NCI-H748 (cell line): ENCODE measurements at regions not wholly inside any gene's neighbourhood (a gene's known extent, or its start where the extent isn't known, plus 50 kb on each side); places are given as distances from the start of the nearest gene placed in this dataset.

Source experiments
- DNase-seq: peaks from one replicate; lab custom pipeline; 2025; ENCODE audit not compliant: unreplicated experiment; lab: John Stamatoyannopoulos, UW

GRCh38 chr2:65802298-65802942 lies 370.0 kb upstream of the SPRED2 start:
- DNase-seq = no peak

DNA sequence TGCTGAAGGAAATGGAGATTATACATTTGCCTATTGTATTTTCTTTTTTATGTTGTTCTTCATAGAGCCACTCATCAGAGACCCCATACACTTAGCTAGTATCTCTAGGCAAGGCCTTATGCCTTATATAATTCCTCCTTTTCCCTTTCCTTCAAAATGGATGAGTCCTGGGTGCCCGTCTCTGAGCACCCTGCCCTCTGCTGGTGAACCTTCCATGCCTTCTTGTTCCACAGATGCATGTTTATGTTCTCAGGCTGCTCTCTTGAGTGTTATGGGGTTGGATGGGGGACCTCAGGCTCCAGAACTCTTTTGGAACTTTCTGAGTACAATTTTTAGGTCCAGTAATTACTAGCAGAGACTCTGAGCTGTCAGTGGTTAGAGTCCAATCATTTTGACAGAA lies 368.6 kb upstream of the SPRED2 start:
- peak; percentile 1 for DNase-seq

DNA sequence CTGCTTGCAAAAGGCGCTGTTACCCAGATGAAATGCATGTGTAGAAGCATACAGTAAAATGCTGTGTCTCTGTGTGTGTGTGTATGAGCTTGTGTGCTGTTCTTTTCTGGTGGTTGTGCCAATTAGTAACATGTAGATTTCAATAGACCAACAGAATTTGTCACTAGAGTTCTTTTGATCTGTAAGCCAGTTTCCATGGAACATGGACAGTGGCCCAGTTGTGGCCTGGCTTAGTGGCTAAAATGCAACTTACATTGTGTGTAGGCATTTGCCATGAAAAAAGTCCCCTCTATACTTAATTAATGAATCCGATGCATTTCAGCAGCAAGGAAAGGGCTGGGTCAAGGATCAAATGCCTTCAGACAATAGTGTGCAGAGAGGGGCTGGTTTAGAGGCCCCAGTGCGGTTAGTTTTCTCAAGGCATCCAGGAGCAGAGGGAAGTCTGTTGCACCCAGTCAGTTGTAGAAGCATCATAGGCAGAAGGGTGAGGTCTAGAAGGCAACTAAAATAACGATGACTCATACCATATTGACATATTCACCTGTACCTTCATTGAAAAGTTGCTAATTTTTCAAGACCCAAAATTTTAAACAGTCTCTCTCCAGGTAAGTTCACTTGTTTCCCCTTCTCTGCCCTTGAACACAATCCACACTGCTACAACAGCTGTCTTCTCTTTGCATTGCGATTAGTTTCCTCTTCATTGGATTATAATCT lies 366.9 kb upstream of the SPRED2 start:
- no peak for DNase-seq

DNA sequence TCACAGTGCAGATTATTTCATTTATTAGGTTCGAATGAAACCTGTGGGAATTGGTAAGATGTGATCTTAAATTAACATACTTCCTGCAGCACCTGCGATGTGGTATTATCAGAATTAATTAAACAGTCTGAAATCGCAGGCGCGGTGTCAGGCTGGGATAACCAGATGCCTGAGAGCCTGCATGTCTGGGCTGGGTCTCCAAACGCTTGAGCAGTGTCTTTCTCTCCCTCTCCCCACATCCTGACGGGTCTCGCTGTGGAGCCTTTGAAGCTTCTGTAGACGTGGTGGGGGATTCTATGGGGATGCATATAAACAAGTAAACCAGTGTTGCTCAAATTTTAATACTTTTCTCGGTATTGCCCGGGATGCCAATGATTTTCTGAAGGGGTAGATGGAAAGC lies 366.2 kb upstream of the SPRED2 start:
- no peak for DNase-seq

DNA sequence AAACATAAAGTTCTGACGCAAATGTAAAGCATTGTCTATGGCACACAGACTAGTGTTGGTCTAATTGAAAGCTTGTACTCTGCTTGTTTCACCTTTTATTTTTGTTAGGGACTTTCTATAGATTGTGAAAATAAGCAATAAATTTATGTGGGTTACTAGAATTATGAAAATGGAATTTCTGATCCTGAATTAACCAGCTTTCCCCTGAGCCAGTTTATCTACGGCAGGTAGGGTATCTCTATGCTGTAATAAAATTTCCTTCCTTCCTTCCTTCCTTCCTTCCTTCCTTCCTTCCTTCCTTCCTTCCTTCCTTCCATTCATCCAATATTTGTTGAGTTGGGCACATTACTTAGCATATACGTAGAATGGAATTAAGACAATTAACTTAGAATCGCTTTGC lies 362.6 kb upstream of the SPRED2 start:
- no peak for DNase-seq

DNA sequence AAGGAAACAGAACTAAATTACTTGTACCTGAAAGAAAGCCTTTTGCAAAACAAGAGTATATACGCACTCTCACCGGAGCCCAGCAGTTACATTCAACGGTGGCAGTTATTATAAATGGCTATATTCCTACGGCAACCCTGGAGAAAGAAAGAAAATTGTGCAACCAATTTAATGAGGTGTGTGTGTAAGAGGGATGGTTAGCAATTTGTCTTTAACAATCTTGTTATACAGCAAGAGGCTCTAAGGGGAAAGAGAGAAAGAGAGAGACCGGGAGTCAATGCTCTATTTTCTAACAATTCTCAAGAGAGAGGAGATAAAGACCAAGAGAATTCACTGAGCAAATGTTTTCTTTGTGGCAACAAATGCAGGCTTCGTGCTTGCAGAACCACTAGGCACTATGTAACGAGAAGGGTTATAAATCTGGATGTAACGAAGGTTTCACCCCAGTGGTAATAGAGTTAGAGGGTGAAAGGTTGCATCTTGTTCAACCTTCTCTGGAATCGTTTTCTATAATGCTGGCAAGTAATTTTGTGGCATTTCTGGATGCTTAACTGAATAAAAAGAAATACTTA lies 359.1 kb upstream of the SPRED2 start:
- no peak for DNase-seq

GRCh38 chr2:65790676-65790935 lies 358.2 kb upstream of the SPRED2 start:
- no peak for DNase-seq

- no peak for DNase-seq
Observed at GRCh38 chr2:65789923-65790675, 357.7 kb upstream of the SPRED2 start.

GRCh38 chr2:65788556-65788955 lies 356.2 kb upstream of the SPRED2 start:
- DNase-seq = no peak

GRCh38 chr2:65786765-65787164 lies 354.4 kb upstream of the SPRED2 start:
- DNase-seq = no peak

- DNase-seq = no peak
Observed at GRCh38 chr2:65786007-65786717, 353.8 kb upstream of the SPRED2 start.

- DNase-seq = no peak
Observed at GRCh38 chr2:65782996-65783650, 350.7 kb upstream of the SPRED2 start.

GRCh38 chr2:65782186-65782585 lies 349.8 kb upstream of the SPRED2 start:
- no peak for DNase-seq

DNA sequence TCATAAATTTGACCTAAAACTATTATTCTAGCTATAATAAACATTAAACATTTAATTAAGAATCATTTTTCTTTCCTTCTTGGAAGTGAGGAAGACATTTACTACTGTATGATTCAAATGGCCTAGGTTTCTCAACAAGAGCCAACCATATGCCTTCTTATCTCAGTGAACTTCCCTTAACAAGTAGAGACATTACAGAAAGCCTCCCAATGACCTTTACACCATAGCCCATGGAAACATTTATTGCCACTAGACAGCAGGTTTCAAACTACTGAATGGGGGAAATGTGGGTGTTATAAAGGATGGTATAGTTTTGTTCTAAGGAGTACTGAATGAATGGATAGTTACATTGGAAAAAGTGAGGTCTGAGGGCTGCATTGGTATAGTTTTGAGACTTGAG lies 349.4 kb upstream of the SPRED2 start:
- DNase-seq = no peak

GRCh38 chr2:65779021-65779420 lies 346.6 kb upstream of the SPRED2 start:
- DNase-seq = no peak

DNA sequence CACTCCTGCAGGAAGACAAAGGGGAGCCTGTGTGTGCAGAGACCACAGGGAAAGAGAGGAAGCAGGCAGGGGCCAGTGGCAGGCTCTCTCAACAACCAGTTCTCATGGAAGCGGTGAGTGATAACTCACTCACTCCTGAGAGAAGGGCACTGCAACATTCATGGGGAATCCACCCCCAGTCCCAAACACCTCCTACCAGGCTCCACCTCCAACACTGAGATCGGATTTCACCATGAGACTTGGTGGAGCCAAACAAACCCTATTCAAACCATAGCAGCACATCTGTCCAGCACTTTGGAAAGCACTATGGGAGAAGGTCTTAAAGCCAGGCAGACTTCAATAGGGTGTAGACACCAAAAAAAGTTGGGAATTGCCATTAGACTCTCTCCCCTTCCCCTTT lies 345.7 kb upstream of the SPRED2 start:
- no peak for DNase-seq

- DNase-seq = no peak
Observed at GRCh38 chr2:65775839-65776238, 343.4 kb upstream of the SPRED2 start.

DNA sequence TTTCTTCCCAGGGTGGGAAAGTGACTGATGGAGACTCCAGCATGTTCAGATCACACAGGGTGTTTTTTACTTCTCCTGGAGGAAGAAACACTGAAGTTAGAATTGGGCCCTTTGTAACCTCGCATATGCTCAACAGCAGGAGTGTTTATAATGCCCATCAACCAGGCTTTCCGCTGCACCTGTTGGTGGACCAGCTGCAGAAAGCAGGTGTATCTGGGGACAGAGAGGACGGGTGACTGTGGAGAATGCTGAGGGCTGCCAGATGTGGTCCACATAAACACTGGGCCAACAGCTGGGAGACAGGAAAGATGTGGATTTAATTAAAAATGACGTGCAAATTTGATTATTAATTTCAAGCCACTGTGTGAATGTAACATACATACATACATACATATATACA lies 335.5 kb upstream of the SPRED2 start:
- DNase-seq = no peak

- DNase-seq = no peak
Observed at GRCh38 chr2:65766768-65767267, 334.4 kb upstream of the SPRED2 start.

- DNase-seq = no peak
Observed at GRCh38 chr2:65765376-65765775, 333.0 kb upstream of the SPRED2 start.

- DNase-seq = no peak
Observed at GRCh38 chr2:65762068-65762467, 329.7 kb upstream of the SPRED2 start.
